Inflammatory macrophage treated with lipopolysaccharide for 4 hours (primary cell): ENCODE measurements at regions not wholly inside any gene's neighbourhood (a gene's known extent, or its start where the extent isn't known, plus 50 kb on each side); places are given as distances from the start of the nearest gene placed in this dataset.
A peak's percentile ranks its signal among the peaks of the same experiment; 100 is the strongest.

Experiments
- DNase-seq: peaks from one replicate; pipeline ENCODE4 v3.0.0-alpha.2; 2020

DNA sequence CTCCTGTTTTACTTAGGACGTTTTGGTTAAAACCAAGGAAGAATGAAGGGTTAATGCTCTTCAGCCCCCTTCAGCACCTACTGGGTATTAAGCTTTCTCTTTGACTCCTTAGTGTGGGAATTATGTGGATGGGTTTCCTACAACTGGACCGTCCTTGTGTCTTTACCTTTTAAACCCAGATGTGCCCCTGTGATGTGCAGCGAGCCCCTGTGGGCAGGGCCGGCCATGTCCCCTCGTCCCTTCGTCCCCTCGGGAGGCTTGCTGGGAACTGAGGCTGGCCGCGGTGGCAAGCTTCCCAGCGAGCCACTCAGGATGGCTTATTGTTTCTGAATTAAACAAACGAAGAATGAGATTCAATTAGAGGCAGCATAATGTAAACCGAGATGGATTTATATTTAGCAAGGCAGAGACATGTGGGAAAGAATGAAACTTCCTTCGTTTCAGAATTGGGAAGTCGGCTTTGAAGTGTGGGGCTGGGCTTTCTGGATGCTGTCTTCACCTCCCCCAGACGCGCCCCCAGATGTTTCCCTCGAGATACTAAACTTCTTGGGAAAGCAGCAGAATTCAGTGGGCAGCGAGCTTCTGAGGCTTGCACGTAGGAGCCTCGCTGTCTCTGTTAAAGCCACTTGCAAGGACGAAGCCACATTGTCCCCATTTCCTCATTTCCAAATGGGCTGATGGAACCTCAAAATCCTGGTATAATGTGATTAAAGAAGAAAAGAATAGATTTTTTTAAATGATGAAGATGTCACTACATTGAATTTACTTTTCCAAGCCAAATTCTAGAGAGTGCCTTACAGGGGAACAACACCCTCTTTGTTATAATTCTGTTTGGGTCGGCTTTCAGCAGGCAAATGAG is 146.0 kb downstream of the VAPA start:
- peak; percentile 72 for DNase-seq

DNA sequence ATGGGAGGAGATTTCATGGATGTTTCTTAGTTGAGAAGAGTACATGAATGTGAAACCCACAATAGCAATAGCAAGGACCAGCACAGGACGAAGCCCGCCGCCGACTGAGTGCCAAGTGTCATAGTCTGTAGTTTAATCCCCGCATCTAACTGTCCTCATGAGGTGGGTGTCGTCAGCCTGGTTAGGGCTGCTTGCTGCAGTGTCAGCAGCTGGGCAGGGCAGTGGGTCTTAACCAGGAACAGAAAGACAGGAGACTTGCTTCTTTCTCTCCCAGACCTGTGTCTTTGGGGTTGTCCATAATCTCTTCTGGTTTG is 146.6 kb downstream of the VAPA start:
- DNase-seq = no peak

DNA sequence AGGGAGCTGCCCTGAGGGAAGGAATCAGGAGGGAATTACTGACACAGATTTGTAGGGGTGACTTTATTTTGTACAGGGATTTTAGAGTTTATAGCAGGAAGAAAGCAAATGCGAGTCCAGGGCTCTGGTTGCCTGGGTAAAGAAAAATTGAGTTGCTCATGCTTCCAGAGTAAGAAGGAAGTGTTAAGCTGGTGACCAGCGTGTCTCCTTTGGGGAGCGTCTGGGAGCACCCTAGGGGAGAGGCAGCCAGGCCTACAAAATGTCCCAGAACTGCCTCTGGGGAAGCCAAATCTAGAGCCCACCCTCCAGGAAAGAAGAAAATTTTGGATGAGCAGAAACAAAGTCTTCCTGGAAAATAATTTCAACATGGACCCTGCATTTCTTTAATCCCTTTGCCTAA is 147.0 kb downstream of the VAPA start:
- no peak for DNase-seq

DNA sequence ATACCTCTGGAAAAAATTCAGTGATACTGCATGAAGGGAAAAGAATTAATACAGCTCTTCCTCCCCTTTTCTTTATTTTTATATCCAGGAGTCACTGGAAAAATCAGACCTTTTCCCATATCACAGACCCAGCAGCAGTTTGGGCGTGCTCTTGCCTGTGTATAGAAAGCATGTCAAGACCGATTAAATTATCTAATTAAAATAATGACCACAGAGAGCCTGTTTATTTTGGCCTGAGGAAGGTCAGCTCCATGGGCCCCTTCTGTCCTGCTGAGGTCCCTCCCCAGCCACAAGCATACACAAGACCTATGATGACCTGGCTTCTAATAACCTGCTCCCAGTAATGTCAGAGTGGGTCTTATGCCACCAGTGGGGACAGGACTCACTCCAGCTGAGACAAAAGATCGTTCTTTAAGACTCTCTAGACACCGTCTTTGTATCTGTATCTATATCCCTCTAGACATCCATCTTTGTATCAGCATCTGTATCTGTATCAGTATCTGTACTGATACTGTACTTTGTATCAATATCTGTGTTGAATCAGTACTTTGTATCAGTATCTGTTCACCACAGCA is 147.8 kb downstream of the VAPA start:
- no peak for DNase-seq

DNA sequence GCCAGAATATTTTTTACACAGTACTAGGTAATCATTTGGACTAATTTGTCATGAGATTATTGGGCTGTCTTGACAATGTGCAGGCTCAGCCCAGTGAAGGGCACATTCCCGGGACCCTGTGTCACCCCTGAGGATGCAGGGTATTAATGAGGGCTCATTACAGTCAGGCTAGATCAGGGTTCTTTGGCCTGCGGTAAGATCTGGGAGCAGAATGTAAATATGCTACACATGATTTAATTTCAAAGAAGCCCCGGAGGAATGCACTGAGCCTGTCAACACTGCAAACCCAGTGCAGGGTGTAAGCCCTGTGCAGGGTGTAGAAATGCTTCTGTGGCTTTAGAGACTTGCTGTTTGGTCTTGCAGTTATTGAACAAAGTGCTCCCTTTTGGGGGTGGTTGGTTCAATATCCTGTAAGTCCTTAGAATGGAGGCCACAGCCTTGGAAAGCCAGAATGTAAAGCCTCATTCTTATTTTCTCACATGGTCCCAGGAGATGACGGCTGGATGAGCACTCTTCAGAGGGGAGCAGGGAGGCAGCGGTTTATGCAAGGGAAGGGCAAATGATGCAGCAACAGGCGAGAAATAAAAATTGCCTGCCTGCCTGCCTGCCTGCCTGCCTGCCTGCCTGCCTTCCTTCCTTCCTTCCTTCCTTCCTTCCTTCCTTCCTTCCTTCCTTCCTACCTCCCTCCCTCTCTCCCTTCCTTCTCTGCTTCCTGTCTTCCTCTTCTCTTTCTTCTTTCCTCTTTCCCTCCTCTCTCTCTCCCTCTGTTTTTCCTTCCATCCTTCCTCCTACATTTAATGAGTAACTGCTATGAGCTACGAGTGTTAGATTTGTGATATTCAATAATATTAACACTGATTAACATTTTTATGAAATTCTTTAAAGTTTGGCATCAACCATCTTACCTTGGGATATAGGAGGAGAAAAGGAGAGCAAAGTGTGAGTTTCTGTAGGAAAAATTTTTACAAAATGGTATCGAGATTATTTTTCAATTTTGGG is 148.8 kb downstream of the VAPA start:
- DNase-seq = no peak

DNA sequence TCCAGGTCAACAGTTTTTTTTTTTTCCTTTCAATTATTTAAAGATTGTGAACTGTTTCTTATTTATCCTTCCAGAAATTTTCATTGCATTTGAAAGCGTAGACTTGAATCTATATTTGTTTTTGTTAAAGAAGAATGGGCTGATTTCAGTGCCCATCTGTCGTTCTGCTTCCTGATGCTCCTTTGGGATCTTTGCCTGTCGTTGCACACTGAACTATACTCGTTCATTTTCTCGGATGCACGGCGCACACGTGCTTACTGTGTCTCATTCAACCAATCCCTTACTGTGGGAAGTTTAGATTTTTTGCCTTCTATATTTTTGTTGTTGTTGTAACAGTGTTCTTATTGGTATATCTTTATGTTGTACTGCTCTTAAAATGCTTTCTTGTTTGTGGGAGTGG is 149.7 kb downstream of the VAPA start:
- no peak for DNase-seq

DNA sequence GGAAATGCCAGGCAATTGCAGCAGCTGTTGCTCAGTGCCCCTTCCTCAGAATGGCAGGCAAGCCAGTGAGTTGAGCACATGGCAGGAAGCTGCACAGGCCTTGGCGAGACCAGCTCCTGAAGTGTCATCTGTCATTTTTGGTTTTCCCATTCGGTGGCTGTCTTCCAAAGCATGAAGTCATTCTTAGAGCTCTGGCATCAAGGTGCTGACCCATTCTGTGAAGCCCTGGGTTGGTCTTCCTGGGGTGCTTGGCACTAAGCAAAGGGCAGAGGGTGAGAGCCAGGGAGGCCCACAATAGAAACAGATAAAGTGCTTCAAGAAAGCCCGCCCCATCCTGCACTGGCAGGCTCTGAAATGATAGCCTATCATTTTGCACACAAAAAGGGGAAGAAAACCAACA is 150.5 kb downstream of the VAPA start:
- DNase-seq = no peak

DNA sequence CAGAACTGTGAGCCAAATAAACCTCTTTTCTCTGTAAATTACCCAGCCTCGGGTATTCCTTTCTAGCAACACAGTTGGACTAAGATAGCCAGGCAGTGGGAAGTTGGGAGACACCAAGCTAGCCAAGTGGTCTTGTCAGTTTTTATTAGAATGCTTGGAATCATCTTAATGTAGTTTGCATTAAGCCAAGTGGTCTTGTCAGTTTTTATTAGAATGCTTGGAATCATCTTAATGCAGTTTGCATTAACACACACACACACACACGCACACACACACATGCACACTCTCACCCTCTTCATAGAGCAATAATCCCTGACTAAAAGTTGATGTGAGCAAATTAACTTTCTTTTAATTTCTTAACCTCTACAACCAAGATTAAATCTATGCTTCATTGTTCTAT is 151.5 kb downstream of the VAPA start:
- no peak for DNase-seq

DNA sequence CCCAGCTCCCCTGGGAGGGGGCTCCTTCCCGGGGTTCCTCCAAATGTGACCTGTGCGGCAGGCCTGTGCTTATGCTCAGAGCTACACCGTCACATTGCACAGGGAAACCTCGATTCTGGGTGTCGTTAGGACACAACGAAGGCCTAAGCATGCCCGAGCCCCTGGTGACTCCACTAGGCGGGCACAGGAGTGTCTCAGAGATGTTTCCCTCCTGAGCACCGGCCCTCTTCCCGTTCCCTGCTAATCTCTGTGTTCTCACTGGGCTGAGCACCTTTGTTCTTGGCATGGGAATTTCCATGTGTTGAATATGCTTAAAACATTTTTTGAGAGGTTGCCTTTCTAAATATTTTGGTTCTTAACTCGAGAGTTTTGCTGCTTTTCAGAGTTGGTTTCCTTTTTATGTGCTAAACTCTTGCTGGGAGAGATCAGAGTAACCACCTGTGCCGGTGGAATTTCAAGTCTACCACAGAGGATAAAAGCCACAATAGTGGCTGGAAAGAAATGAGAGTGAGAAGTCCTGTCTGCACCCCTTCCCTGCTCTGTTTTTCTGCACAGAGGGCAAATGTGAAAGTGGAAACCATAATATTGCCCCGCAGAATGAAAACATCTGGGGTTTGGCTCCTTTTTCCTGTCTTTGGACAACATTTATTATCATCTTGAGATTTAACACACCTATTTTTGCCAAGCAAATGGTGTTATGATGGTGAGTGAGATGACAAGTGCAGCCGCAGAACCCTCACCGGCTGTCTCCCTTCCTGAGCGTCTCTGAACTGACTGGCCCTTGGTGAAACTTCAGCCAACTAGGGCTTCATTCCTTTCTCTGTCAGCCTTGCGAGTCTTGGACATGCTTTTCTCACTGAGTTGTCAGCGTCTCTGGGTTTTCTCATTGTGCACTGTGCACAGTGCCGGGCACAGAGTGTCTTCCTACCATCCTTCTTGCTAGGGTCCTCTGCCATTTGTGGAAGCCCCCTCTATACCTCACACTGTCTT is 154.1 kb downstream of the VAPA start:
- DNase-seq = no peak

DNA sequence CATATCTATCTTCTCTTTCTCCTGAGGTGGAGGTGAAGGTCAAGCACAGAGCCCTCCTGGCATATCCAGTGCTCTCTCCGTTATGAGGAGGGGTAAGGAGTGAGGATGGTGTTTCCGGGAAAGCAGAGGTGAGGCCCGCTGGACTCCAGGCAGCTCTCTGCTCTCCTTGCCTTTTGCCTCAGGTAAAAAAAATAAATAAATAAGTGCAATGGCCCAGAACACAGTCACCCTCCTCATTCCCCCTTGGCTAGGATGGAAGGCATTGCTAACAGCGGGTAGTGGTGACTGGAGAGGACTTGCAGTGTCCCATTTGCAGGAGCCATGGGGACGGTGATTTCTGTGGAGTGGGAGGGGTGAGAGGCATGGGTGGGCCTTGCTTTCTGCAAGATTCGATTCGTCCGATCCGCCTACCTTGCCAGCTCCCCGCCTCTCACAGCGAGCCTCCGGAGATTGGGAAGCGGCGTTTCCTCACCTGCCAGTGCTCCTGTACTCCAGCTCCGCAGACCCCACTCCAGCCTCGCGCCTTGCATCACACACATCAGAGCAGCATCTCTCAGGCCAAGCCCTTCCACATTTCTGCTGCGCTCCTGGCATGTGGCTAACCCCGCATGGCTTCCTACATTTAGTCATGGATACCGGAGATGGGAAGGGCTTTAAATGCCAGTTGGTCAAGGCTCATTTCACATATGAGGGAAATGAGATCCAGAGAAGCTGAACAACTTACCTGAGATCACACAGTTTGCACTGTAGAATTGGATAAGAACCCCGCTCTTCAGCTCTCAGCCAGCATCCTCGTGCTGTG is 155.2 kb downstream of the VAPA start:
- no peak for DNase-seq

DNA sequence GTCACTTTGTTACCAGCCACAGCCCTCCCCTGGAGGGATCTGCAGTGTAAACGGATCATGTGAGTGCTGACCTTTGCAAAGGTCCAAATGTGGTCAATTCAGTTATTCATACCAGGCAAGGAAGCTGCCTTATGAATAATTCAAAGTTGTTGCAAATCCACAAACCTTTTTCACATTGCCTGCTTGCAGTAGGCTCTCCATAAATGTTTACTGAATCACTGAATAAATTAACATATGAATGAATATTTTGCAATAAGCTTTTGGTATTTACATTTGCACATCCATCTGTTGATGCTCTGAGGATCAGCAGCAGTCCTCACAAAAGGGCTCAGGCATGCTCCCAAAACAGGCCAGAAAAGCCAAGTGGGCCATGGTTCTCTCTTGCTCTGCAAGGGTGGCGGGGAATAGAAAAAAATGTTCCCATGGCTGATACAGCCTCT is 156.8 kb downstream of the VAPA start:
- peak; percentile 10 for DNase-seq

DNA sequence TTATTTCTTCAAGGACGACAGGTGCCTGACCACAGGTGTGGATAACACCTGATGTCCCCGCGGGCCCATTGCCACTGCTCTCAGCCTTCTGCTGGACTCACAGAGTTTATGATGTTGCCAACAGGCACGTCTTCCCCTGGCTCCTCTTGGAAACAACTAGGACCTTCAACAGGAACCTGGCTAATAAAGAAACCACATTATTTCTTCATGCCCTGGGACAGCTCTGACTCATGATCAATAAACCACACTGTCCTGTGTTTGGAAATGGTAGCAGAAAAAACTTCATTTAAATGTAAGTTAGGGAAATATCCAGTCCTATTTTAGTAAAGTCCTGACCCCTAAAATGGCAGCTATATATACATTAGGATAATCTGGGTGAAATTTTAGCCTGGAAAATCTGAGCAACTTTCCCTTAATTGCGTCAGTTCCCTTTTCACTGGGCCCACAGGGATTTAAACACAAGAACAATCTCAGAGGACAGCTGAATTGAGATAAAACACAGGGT is 158.9 kb downstream of the VAPA start:
- peak; percentile 90 for DNase-seq

DNA sequence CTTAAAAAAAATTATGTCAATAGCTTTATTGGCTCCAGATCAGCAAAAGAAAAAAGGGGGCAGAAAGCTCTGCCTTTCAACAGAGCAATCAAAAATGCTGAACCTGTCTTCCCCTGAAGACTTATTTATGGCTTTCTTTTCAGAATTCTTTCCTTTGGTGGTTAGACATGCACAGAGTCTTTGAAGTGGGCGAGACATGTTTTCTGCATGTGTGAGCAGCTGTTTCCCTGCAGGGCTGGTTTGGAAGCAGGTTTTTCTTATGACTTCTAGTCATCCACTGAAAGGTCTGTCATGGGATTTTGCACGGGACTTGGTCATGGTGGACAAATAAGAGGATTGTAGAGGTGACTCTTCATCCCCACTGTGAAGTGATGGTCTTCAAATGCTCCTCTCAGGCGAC is 160.3 kb downstream of the VAPA start:
- no peak for DNase-seq

DNA sequence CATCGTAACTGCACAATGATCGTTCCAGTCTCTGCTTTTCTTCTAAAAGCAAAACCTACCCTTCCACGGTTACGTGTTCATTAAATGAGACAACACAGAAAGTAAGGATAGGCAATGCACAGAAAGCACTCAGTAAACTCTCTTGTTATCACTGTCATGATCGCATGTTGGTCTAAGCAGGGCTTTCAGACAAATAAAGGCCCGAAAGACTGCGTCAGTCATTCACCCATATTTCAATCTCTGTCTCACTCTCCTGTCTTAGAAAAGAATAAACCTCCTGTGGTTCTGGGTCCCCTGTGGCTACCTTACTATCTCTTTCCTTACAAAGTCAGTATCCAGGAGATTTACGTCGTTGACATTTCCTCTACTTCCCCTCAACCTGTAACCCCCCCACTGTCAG is 160.9 kb downstream of the VAPA start:
- DNase-seq = no peak

DNA sequence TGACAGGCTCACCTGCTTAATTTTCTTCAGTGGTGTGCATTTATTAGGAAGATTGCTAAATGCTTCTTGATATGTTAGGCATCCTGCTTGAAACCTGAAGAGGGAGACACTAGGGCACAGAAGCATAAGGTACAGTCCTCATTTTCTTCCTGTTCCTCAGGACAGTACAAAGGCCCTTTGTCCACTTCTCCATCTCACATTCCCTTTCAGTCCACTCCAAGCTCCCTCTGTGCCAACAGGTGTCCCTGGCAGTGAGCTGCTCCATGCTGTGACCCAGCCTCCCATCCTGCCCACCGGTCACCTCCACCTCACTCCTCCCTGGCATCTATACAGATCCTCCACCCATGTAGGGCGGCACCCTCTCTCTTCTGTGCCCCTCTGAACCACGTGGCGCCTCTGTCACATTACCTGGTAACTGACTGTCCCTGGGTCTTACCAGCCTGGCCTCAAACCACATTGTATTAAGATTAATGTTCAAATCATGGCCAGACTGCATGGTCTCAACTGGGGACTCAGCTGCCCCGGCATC is 162.8 kb downstream of the VAPA start:
- no peak for DNase-seq

DNA sequence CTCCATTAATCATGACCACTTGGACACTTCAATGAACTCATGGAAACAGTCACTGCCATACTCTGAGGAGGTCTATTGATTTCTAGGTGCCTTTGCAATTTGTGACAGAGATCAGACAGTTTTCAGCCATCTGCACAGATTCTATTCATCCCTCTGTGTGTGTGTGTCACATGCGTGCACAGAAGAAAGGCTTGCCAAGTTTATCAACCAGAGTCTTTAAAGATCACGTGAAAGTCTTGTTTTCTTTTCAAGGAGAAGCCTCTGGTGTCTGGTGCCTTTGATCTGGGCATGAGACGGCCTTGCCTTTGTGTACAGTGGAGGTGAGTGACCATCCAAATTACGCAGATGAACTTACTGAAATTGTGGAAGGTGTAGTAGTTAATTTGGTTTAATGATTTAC is 164.2 kb downstream of the VAPA start:
- no peak for DNase-seq

DNA sequence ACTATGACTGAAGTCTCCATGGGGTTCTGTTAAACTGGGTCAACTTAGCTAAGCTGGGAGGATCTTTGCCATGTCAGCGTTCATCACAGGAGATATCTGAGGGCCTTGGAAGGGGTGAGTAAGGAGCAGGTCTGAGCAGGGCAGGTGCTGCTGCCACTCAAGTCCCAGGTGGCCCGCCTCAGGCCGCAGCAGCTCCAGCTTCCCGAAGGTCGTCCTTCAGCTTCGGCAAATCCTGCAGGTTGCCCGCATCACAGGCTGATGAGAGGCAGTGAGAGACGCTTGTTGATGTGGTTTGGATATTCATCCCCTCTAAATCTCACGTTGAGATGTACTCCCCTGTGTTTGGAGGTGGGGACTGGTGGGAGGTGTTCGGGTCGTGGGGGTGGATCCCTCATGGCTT is 166.6 kb downstream of the VAPA start:
- DNase-seq = no peak

DNA sequence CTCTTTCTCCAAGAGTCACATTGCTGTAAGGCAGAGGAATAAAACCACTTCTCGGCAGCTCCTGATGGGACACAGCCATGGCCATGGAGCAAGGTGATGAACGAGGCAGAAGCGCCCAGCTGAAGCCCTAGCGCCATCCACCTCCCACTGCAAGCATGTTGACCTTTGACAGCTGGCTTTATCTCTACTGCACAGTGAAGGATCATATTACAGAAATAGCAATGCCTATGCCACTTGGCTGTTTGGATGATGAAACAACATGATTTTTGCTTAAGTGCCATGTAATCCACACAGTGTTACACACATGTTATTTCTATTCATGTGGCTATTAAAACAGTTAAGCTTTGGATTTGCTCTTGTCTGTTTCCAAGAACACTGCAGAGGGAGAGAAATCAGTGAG is 167.7 kb downstream of the VAPA start:
- no peak for DNase-seq

DNA sequence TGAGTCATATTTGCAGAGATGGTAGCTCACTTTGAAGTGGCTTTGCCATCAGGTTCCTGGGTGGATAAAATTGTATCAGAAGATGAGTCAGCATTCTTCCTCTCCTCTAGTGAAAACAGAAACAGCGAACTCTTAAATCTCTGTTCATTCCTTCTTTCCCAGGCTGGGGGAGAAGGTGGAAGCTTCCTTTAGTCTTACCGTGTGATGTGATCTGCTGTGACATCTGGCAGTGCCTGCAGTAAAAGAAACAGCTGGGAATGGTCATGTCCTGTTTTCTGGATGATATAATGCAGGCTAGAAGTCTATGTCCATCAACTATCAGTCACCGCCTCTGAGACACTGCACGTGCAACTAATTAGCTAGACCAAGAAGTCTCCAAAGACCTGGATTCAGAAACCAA is 171.6 kb downstream of the VAPA start:
- DNase-seq = no peak

DNA sequence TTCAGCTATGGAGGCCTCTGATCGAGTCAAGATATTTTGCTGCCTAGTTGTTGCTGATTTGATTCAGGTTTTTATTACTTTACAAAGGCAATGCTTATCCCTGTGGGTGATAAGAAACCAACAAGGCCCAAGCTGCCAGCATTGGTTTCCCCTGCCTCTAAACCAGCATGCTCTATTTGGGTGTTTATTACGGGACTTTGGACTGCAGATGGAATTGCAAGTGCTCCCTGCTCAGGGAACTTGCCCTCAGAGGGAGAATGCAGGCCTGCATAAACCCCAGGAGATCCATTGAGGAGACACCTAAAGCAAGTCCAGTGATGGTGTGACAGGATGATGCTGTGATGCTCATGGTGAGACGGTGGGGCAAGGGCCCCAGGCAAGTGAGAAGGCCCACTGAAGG is 172.1 kb downstream of the VAPA start:
- no peak for DNase-seq
